ENCODE measurements at regions not wholly inside any gene's neighbourhood (a gene's known extent, or its start where the extent isn't known, plus 50 kb on each side); places are given as distances from the start of the nearest gene placed in this dataset.

- TF ChIP-seq PTRF (tag; IDR thresholded peaks at IDR 0.05) (no peak), NCOA4 (IDR thresholded peaks at IDR 0.05; ENCODE audit: partially characterized antibody) (no peak), SMARCA4 (IDR thresholded peaks at IDR 0.05) (no peak), BRCA1 (IDR thresholded peaks at IDR 0.05) (no peak), BRCA1 (CRISPR knock-in tag; IDR thresholded peaks at IDR 0.05) (no peak), ZNF77 (CRISPR knock-in tag; IDR thresholded peaks at IDR 0.05) (no peak), C11orf30 (IDR thresholded peaks at IDR 0.05; ENCODE audit: low read depth) (no peak)
Observed at GRCh38 chr6:99066044-99066443, 118.3 kb upstream of the FBXL4 start (continued).

GRCh38 chr6:99064834-99065233 lies 117.1 kb upstream of the FBXL4 start:
- in situ Hi-C loops (cut with MboI) (no loop called here), intact Hi-C loops (cut with micrococcal nuclease) (no loop called here)
- CTCF ChIA-PET (ENCODE audit: low intra/inter-chr PET ratio): no interaction called here
- Histone ChIP-seq H3K9me3 (replicated peaks; ENCODE audit: control insufficient read depth, insufficient read depth, low read depth, low read length) (no peaks in the 10 kb centered on the region), H3K4me2 (ENCODE audit: insufficient read depth, low read length) (no peak overlapping the region), H3K79me2 (ENCODE audit: control insufficient read depth, insufficient read depth, low read length) (no peaks in the 10 kb centered on the region), H3K9ac (ENCODE audit: insufficient read depth in 1 of 2, low read depth in 2 of 2, low read length in 2 of 2) (no peak overlapping the region), H3K27ac (ENCODE audit: extremely low read depth, low read depth, low read length) (no peak overlapping the region), H3K36me3 (ENCODE audit: control insufficient read depth, insufficient read depth, low read length) (no peaks in the 10 kb centered on the region), H3K9me1 (ENCODE audit: control insufficient read depth, insufficient read depth, low read length) (no peaks in the 10 kb centered on the region), H4K20me1 (replicated peaks; ENCODE audit: control insufficient read depth, insufficient read depth, low read length) (no peaks in the 10 kb centered on the region), H3K4me3 (no peak overlapping the region), H2AFZ (ENCODE audit: low read depth, low read length) (no peak overlapping the region), H3K27me3 (ENCODE audit: control insufficient read depth in 2 of 2, insufficient read depth in 2 of 2, low read length in 2 of 2) (no peaks in the 10 kb centered on the region), H3K4me1 (replicated peaks in 1 of 2; ENCODE audit: control insufficient read depth in 2 of 2, insufficient read depth in 2 of 2, low read length in 2 of 2) (no peaks in the 10 kb centered on the region)
- WGBS (ENCODE audit: insufficient coverage, low coverage, missing lambda C conversion rate): 3% methylated on average over 2 of the region's 2 CpGs
- no TSS peak for BruUV-seq (replicated peaks)
- DNase-seq (ENCODE audit: extremely low read depth in 1 of 4, low spot score in 3 of 4): no peak
- ATAC-seq: no peak
- POLR2A ChIA-PET: no interaction called here
- FAIRE-seq: no peak
- TF ChIP-seq NR2C2 (CRISPR knock-in tag; IDR thresholded peaks at IDR 0.05) (no peak), NR2C2 (tag; IDR thresholded peaks at IDR 0.05) (no peak), ZNF316 (IDR thresholded peaks at IDR 0.05) (no peak), SMAD4 (CRISPR knock-in tag; conservative IDR thresholded peaks at IDR 0.05) (no peak), POLR2AphosphoS2 (IDR thresholded peaks at IDR 0.05; ENCODE audit: low read length) (no peak), ZC3H11A (IDR thresholded peaks at IDR 0.05; ENCODE audit: low read depth, low read length) (no peak), ZNF347 (CRISPR knock-in tag; IDR thresholded peaks at IDR 0.05; ENCODE audit: low read depth) (no peak), C11orf30 (IDR thresholded peaks at IDR 0.05; ENCODE audit: low read depth) (no peak), SMARCA5 (IDR thresholded peaks at IDR 0.05) (no peak), CEBPB (tag; IDR thresholded peaks at IDR 0.05) (no peak), HNRNPUL1 (IDR thresholded peaks at IDR 0.05; ENCODE audit: low read length) (no peak), ZNF512 (tag; IDR thresholded peaks at IDR 0.05) (no peak), MXD1 (CRISPR knock-in tag; IDR thresholded peaks at IDR 0.05; ENCODE audit: borderline replicate concordance, poor library complexity, severe bottlenecking) (no peak), ATF1 (CRISPR knock-in tag; IDR thresholded peaks at IDR 0.05) (no peak), ATF1 (tag; IDR thresholded peaks at IDR 0.05) (no peak), EHMT2 (IDR thresholded peaks at IDR 0.05) (no peak)

Measured in K562 (cell line).